ENCODE measurements at regions not wholly inside any gene's neighbourhood (a gene's known extent, or its start where the extent isn't known, plus 50 kb on each side); places are given as distances from the start of the nearest gene placed in this dataset.

- FAIRE-seq: no peak
- intact Hi-C loops (cut with DNase I): no loop called here
- no peak overlapping the region for H3K9ac ChIP-seq (ENCODE audit: low read length in 3 of 3)
- no peaks in the 10 kb centered on the region for H3K4me1 ChIP-seq (ENCODE audit: control insufficient read depth in 2 of 3, insufficient read depth in 2 of 3, low read depth in 1 of 3, low read length in 3 of 3)
- TF ChIP-seq CTCF (IDR thresholded peaks at IDR 0.05; ENCODE audit: borderline replicate concordance, extremely low read depth, insufficient read depth): no peak
- no peaks in the 10 kb centered on the region for H3K36me3 ChIP-seq (ENCODE audit: control insufficient read depth in 2 of 3, insufficient read depth in 3 of 3, low read length in 3 of 3)
- no peak overlapping the region for H3K27ac ChIP-seq (ENCODE audit: low read depth in 2 of 2, low read length in 2 of 2)
- H3K27me3 ChIP-seq (ENCODE audit: control insufficient read depth, insufficient read depth, low read length): no peaks in the 10 kb centered on the region
- no peaks in the 10 kb centered on the region for H3K9me3 ChIP-seq (ENCODE audit: control insufficient read depth in 2 of 3, insufficient read depth in 1 of 3, low read length in 3 of 3)
- H3K4me3 ChIP-seq (ENCODE audit: low read length in 3 of 3): no peak overlapping the region
- DNase-seq: no peak
These were observed 417.1 kb upstream of the SOX9 start for GRCh38 chr17:71703701-71704100.

GRCh38 chr17:71709271-71709890 lies 411.4 kb upstream of the SOX9 start:
- no peak overlapping the region for H3K27ac ChIP-seq (ENCODE audit: low read depth in 2 of 2, low read length in 2 of 2)
- intact Hi-C loops (cut with DNase I): no loop called here

GRCh38 chr17:71709946-71710345 lies 410.9 kb upstream of the SOX9 start:
- peak in 3 of 5 donors; percentile 12 to 51 (median 51) for DNase-seq

More at GRCh38 chr17:71709271-71709890, 411.4 kb upstream of the SOX9 start:
- H3K9ac ChIP-seq (ENCODE audit: low read length in 3 of 3): no peak overlapping the region
- TF ChIP-seq CTCF (IDR thresholded peaks at IDR 0.05; ENCODE audit: borderline replicate concordance, extremely low read depth, insufficient read depth): no peak
- no peaks in the 10 kb centered on the region for H3K36me3 ChIP-seq (ENCODE audit: control insufficient read depth in 2 of 3, insufficient read depth in 3 of 3, low read length in 3 of 3)
- H3K27me3 ChIP-seq (ENCODE audit: control insufficient read depth, insufficient read depth, low read length): no peaks in the 10 kb centered on the region
- no peak for DNase-seq
- H3K9me3 ChIP-seq (ENCODE audit: control insufficient read depth in 2 of 3, insufficient read depth in 1 of 3, low read length in 3 of 3): no peaks in the 10 kb centered on the region
- no peak for FAIRE-seq
- no peak overlapping the region for H3K4me3 ChIP-seq (ENCODE audit: low read length in 3 of 3)
- no peaks in the 10 kb centered on the region for H3K4me1 ChIP-seq (ENCODE audit: control insufficient read depth in 2 of 3, insufficient read depth in 2 of 3, low read depth in 1 of 3, low read length in 3 of 3)

More at GRCh38 chr17:71709946-71710345, 410.9 kb upstream of the SOX9 start:
- Histone ChIP-seq H3K4me1 (ENCODE audit: control insufficient read depth in 2 of 3, insufficient read depth in 2 of 3, low read depth in 1 of 3, low read length in 3 of 3) (no peaks in the 10 kb centered on the region), H3K36me3 (ENCODE audit: control insufficient read depth in 2 of 3, insufficient read depth in 3 of 3, low read length in 3 of 3) (no peaks in the 10 kb centered on the region), H3K27me3 (ENCODE audit: control insufficient read depth, insufficient read depth, low read length) (no peaks in the 10 kb centered on the region), H3K4me3 (ENCODE audit: low read length in 3 of 3) (no peak overlapping the region), H3K9me3 (ENCODE audit: control insufficient read depth in 2 of 3, insufficient read depth in 1 of 3, low read length in 3 of 3) (no peaks in the 10 kb centered on the region), H3K9ac (ENCODE audit: low read length in 3 of 3) (no peak overlapping the region), H3K27ac (ENCODE audit: low read depth in 2 of 2, low read length in 2 of 2) (no peak overlapping the region)
- intact Hi-C loops (cut with DNase I): no loop called here
- TF ChIP-seq CTCF (IDR thresholded peaks at IDR 0.05; ENCODE audit: borderline replicate concordance, extremely low read depth, insufficient read depth): no peak
- no peak for FAIRE-seq

Data from kidney (tissue), 13 donors.